ENCODE measurements at regions not wholly inside any gene's neighbourhood (a gene's known extent, or its start where the extent isn't known, plus 50 kb on each side); places are given as distances from the start of the nearest gene placed in this dataset.

DNA sequence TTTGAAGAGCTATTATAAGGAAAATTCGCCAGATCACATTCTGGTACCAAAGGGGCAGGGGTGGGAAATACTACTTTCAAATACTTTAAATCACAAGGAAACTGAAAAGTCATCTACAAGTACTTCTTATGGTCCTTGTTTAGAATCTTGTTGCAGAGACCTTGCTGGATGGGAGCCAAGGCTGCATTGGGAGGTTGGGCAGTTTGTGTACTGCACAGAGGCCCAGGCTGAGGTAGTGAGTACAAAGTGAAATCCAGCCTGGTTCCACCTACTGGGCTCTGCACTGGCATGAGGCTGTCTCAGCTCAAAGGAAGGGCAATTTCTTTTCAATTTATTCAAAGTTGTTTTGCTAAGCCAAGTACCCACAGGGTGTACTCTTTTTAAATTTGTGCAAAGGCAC is 140.3 kb upstream of the DLX2 start:
- no peak overlapping the region for H3K27ac ChIP-seq

GRCh38 chr2:172244419-172245130 is 141.9 kb upstream of the DLX2 start:
- Histone ChIP-seq H3K36me3 (no peaks in the 10 kb centered on the region), H3K27ac (no peak overlapping the region), H3K4me1 (ENCODE audit: control insufficient read depth in 1 of 2, insufficient read depth in 1 of 2, low read depth in 1 of 2, low read length in 1 of 2) (no peaks in the 10 kb centered on the region), H3K4me3 (ENCODE audit: low read depth in 1 of 2, low read length in 1 of 2) (no peak overlapping the region), H3K9me3 (no peaks in the 10 kb centered on the region), H3K27me3 (no peaks in the 10 kb centered on the region)
- TF ChIP-seq, protein P1, sequence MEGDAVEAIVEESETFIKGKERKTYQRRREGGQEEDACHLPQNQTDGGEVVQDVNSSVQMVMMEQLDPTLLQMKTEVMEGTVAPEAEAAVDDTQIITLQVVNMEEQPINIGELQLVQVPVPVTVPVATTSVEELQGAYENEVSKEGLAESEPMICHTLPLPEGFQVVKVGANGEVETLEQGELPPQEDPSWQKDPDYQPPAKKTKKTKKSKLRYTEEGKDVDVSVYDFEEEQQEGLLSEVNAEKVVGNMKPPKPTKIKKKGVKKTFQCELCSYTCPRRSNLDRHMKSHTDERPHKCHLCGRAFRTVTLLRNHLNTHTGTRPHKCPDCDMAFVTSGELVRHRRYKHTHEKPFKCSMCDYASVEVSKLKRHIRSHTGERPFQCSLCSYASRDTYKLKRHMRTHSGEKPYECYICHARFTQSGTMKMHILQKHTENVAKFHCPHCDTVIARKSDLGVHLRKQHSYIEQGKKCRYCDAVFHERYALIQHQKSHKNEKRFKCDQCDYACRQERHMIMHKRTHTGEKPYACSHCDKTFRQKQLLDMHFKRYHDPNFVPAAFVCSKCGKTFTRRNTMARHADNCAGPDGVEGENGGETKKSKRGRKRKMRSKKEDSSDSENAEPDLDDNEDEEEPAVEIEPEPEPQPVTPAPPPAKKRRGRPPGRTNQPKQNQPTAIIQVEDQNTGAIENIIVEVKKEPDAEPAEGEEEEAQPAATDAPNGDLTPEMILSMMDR (IDR thresholded peaks at IDR 0.05) = no peak

More for the DNA sequence above, 140.3 kb upstream of the DLX2 start:
- Histone ChIP-seq H3K27me3 (no peaks in the 10 kb centered on the region), H3K4me3 (ENCODE audit: low read depth in 1 of 2, low read length in 1 of 2) (no peak overlapping the region), H3K36me3 (no peaks in the 10 kb centered on the region), H3K9me3 (no peaks in the 10 kb centered on the region), H3K4me1 (ENCODE audit: control insufficient read depth in 1 of 2, insufficient read depth in 1 of 2, low read depth in 1 of 2, low read length in 1 of 2) (no peaks in the 10 kb centered on the region)
- TF ChIP-seq, protein P1 (IDR thresholded peaks at IDR 0.05) = no peak

- TF ChIP-seq, protein P1 (IDR thresholded peaks at IDR 0.05) = no peak
Observed at GRCh38 chr2:172246649-172247048, 143.9 kb upstream of the DLX2 start.

DNA sequence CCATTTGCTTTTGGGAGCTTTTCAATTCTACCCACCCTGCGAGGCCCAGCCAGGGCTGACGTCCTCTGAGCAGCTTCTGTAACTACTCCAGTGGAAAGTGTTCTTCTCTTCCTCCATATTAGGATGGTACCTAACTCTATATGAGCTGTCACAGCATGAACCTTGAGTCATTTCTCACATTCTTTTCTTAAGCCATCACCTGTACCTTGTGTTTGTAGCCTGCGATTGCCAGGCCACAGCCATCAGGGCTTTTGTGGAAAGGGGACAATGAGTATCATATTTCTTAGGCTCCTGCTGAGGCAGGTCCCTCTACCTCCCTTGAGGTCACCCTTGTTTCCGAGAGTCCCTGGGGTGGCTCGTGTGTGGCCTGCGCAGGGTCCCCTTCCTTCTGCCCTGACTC is 144.5 kb upstream of the DLX2 start:
- Histone ChIP-seq H3K4me1 (ENCODE audit: control insufficient read depth in 1 of 2, insufficient read depth in 1 of 2, low read depth in 1 of 2, low read length in 1 of 2) (no peaks in the 10 kb centered on the region), H3K4me3 (ENCODE audit: low read depth in 1 of 2, low read length in 1 of 2) (no peak overlapping the region), H3K27ac (no peak overlapping the region), H3K27me3 (no peaks in the 10 kb centered on the region), H3K9me3 (no peaks in the 10 kb centered on the region), H3K36me3 (no peaks in the 10 kb centered on the region)
- TF ChIP-seq, protein P1 (IDR thresholded peaks at IDR 0.05) = no peak

More at GRCh38 chr2:172246649-172247048, 143.9 kb upstream of the DLX2 start:
- no peaks in the 10 kb centered on the region for H3K9me3 ChIP-seq
- H3K27ac ChIP-seq = no peak overlapping the region
- no peaks in the 10 kb centered on the region for H3K4me1 ChIP-seq (ENCODE audit: control insufficient read depth in 1 of 2, insufficient read depth in 1 of 2, low read depth in 1 of 2, low read length in 1 of 2)
- no peak overlapping the region for H3K4me3 ChIP-seq (ENCODE audit: low read depth in 1 of 2, low read length in 1 of 2)
- no peaks in the 10 kb centered on the region for H3K36me3 ChIP-seq
- H3K27me3 ChIP-seq = no peaks in the 10 kb centered on the region

GRCh38 chr2:172248381-172248780 is 145.7 kb upstream of the DLX2 start:
- Histone ChIP-seq H3K36me3 (no peaks in the 10 kb centered on the region), H3K4me3 (ENCODE audit: low read depth in 1 of 2, low read length in 1 of 2) (no peak overlapping the region), H3K27ac (no peak overlapping the region), H3K9me3 (no peaks in the 10 kb centered on the region), H3K27me3 (no peaks in the 10 kb centered on the region), H3K4me1 (ENCODE audit: control insufficient read depth in 1 of 2, insufficient read depth in 1 of 2, low read depth in 1 of 2, low read length in 1 of 2) (no peaks in the 10 kb centered on the region)
- TF ChIP-seq, protein P1 (IDR thresholded peaks at IDR 0.05) = no peak

Data from neutrophil (primary cell).